Astrocyte (in vitro differentiated cells and primary cell): ENCODE measurements at regions not wholly inside any gene's neighbourhood (a gene's known extent, or its start where the extent isn't known, plus 50 kb on each side); places are given as distances from the start of the nearest gene placed in this dataset.

Source experiments
- CTCF ChIP-seq: IDR thresholded peaks from 2 replicates; pipeline ENCODE4 v1.5.1; 2011; ENCODE audit warnings: low read depth, mild to moderate bottlenecking, inconsistent platforms, low read length, moderate library complexity; ENCODE audit not compliant: insufficient read depth
- EZH2 ChIP-seq: IDR thresholded peaks from 2 replicates; pipeline ENCODE4 v1.6.1; 2012; ENCODE audit warnings: mild to moderate bottlenecking, low read length, inconsistent platforms; ENCODE audit not compliant: insufficient read depth

- TF ChIP-seq CTCF (no peak), EZH2 (no peak)
Measured at GRCh38 chr15:96802611-96803255, 472.2 kb downstream of the NR2F2 start.
